Dermis microvascular lymphatic vessel endothelial cell (primary cell): ENCODE measurements at regions not wholly inside any gene's neighbourhood (a gene's known extent, or its start where the extent isn't known, plus 50 kb on each side); places are given as distances from the start of the nearest gene placed in this dataset.

ENCODE experiments used
- DNase-seq, 2 donors: peaks; one replicate each; pipeline versions ENCODE4 v3.0.0 to v3.0.0-alpha.2; 2010; ENCODE audit warnings: low read depth in 2 of 2

GRCh38 chr7:155897758-155898386 lies 85.6 kb upstream of the SHH start:
- DNase-seq: no peak

- DNase-seq: no peak
These were observed 84.4 kb upstream of the SHH start for GRCh38 chr7:155896531-155897263.

DNA sequence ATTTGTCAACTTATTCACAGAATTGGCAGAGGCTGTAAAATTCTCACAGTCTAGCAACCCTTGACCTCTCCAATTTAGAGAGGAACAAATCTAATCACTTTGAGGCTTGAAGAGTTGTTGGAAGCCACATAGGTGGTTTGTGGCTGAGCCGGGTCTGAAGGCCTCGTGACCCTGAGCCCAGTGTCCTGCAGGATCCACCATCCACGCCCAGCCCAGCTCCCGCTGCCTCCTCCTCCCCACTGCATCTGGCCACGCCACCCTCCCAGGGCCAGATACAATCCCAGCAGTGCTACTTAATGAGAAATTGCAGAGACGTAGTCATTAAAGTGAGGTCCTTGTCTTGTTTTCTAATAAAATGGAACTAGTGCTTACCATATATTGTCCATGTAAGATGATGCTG lies 81.4 kb upstream of the SHH start:
- DNase-seq: no peak

DNA sequence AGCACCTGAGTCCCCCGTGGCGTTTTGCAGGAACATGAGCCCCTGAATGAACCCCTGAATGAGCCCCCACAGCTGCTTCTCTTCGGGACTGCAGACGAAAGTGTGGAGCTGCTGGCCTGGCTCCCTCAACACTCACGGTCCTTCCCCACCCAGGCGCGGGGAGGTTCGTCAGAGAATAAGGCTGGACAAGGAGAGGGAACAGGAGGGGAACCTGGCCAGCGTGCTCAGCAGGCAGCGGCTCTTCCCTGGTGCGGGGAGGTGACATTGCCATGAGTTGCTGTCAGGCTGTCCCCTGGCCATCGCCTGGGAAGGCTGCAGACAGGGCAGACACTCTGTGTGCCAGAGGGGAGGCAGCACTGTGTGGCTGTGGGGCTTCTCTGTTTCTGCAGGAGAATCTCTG lies 80.9 kb upstream of the SHH start:
- no peak for DNase-seq

GRCh38 chr7:155889636-155890511 lies 77.6 kb upstream of the SHH start:
- DNase-seq: no peak

DNA sequence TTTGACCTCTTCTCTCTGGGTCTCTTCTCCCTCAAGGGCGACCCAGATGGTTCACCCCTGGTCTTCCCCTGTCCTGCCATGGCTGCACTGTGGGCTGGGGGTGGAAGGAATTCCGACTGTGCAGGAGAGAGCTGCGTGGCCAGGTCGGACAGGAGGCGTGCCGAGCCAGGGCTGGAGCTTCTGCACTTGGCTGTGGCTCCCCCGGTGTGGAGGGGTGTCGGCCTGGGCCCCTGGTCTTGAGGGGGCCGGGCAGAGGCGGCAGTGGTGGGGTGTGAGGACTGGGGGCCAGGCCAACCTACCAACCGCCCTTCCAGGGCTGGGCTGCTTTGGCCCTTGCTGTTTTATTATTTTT lies 74.9 kb upstream of the SHH start:
- no peak for DNase-seq

DNA sequence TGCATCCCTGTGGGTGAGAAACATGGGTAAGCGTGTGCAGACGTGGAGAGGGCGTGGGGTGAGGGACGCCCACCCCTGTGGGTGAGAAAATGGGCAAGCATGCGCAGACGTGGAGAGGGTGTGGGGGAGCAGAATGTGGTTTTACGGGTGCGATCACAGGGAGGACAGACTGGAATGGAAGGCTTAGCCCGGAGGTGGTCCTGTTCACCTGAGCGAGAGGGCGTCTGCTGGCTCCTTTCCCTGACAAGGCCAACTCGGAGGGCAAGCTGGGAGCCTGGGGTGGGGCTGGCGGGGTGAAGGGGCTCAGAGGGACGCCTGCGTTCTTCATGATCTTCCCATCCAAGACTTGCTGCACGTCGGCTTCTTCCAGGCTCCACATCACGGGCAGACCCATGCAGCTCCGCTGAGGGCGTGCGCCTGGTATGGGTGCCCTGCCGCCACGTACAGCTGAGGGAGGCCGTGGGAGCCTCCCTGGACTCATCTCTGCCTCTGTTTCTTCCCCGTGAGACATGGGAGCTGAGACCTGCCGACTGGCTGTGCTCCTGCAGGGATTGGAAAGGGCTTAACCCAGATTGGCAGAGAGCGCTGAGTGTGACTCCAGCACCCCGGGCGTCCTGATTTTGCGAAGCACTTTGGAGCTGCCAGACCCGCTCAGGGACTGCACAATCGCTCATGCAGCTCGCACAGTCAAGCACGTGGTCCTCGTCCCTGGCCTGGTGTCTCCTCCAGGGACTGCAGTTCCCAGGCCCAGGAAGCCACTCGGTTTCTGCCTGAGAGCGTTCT lies 74.3 kb upstream of the SHH start:
- no peak for DNase-seq

- DNase-seq: peak; percentile 56 to 85
These were observed 73.2 kb upstream of the SHH start for GRCh38 chr7:155885167-155886155.

DNA sequence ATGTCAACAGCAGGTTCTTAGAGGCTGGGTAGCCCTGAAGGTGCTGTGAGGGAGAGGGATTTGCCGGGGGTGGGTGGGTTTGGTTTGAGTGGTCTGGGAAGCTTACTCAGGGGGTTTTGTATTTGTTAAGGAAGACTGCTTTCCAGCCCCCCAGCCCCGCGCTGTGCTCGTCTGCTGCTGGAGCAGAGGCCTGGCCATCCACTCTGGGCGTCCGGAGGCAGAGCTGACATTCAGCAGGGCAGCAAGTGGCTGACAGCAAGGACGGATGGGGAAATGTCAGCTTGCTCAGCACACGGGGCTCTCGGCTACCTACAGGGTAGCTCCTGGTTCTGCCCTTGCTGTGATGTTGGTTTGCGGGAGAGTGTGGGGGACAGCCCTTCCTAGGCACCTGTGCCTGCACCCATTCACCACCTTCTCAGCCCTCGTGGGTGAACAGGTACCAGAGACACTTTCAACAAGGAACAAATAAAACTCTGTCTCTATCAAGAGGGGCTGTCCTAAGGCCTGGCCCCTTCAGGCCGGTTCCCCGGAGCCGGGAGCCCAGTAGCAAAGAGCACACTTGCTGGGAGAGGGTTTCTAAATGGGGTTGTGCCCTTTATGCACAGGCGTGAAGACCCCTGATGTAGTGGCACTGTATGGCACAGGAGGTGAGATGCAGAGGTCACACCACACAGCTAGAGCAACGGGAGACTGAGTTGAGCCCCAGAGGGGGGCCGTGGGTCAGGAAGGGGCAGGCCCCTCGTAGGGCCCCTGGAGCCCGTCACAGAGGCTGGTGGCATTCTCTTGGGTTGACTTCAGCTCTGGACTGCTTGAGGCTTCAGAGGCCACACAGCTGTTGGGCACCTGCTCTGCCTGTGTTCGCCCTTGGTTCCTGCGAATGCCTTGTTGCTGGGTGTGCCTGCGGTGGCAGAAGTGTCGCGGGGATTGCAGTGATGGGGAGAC lies 72.2 kb upstream of the SHH start:
- no peak for DNase-seq

DNA sequence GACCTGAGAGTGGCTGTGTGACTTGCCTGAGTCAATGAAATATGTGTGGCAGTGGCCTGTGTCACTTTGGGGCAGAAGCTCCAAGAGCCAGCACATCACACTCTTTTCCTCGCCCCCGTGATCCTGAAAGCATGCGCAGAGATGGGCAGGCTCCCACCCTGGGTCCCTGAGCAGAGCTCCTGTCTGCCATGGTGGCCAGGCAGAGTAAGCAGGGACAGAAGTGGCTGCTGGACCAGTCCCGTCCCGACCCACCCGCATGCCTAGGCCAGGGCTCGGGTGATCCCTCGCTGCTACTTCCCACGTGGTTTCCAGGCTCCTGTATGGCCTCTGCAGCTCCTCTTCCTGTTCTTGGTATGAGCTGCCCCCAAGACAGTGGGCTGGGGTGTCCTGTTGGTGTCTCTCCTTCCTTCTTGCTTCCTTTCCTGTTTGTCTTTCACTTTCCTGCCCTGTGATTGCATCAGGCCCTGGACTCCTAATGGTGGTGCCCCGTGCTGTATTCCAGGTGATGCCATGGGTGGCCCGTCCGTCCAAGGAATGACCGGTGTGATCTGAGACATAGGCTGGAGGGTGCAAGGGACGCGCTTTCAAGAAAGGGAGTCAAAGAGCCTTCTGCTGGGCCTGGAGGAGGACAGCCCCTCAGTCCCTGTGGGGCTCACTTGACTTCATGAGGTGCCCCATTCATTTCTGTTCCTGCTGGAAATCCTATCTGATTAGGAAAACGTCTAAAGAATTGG lies 71.4 kb upstream of the SHH start:
- no peak for DNase-seq

GRCh38 chr7:155882596-155882995 lies 70.3 kb upstream of the SHH start:
- DNase-seq: no peak

DNA sequence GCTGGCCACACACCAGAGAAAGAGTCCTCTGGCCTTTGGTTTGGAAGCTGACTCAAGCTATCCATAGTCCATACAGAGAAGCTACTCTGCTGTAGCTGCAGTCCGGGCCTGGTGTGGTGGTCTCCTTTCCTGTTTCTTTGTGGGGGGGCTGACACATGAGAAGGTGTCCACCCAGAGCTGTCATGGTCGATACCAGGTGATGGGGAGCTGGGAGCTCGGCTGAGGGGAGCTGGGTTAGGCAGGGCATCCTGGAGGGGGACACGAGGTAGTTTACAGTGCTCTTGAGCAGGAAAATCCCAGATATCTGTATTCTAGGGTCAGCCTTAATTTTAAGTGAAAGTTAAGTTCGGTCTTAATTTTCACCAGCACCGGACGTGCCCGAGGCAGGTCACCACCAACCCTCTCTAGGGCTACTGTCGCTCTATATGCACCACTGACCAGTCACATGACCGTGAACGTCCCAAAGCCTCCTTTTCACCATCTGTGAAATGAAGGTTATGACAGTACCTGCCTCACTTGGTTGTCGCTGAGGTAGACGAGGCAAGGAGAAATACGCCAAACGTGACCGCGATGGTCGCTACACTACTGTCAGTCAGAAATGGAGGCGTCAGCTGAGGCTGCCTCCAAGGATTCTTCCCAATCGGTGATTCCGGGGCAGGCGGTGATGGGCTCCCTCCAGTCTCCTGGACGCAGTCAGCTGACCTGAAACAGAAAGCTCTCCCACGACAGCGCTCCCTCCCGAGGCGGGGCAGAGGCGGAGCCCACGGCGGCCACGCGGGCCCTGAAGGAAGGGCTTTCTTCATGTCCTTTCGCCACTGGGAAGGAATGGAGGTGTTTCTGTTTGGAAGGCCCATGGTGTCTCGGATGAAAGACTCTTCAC lies 69.4 kb upstream of the SHH start:
- no peak for DNase-seq

DNA sequence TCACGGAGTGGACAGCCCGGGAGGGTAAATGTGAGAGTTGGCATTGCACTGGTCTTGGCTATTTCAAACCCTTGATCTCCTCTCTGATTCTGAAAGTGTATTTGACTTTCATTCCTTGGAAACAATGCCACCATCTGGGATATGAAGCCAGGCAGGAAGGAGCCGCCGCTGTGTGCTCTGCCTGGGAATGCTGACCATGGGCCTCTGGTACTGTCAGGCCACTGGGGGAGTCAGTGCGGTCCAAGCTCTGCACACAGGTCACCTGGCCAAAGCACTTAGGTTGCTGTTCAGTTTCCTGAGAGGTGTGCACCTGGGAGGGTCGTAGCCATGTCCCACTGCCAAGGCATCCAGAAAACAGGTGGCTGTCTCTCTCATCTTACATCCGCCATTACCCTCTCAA lies 68.5 kb upstream of the SHH start:
- no peak for DNase-seq

DNA sequence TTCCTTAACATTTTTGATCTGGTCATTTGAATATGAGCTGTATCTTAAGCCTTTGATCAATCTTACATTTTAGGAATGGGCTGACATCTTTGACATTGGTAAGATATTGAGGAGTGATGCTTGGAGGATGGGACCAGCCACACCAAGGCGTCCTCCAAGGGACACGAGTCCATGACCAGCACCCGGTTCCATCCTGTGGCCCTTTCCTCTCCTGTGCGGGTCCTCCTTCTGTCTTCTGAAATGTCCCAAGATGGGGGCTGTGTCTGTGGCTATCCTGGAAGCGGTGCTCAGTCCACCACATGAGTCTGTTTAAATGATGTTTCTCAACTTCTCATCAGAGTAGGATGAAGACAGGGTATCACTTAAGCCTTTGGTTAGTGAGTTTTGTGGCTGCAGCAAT lies 67.3 kb upstream of the SHH start:
- DNase-seq: no peak

DNA sequence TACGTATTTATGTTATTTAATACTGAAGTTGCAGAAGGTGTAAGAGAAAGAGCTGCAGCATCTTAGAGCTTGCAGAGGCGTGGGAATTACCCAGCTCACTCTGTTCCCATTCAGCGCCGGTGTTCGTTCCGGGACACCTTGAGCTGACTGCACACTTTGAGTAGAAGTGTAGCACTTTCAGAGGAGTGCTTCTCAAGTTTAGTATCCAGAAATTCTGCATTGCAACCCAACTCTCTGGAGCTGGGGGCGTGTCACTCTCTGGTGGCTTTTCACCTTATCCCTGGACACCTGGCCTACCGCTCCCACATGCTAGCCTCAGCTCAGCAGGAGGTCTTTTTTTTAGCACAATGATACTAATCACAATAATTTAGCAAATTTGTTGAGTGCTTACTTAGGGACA lies 66.4 kb upstream of the SHH start:
- DNase-seq: no peak

DNA sequence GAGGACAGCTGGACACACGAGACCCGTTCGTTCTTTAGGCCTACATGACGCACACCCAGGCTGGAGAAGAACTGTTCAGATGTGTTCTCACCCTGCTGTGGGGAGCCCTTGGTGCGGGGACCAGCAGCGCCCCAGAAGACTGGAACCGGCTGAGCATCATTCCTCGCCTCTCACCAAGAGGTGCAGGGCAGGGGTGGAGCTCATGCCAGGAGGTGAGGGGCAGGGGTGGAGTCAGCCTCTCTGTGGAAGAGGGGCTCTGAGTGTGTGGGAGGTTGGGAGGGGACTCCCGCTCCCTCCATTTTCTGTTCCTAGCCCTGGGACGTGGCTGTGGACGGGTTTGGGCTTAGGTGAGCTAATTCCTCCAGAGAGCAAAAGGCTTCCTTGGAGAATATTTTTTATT lies 66.0 kb upstream of the SHH start:
- DNase-seq: no peak

GRCh38 chr7:155877167-155877566 lies 64.9 kb upstream of the SHH start:
- DNase-seq: no peak

GRCh38 chr7:155874411-155874810 lies 62.1 kb upstream of the SHH start:
- no peak for DNase-seq
